Panc1 (cell line): ENCODE measurements at regions not wholly inside any gene's neighbourhood (a gene's known extent, or its start where the extent isn't known, plus 50 kb on each side); places are given as distances from the start of the nearest gene placed in this dataset.

Experiments
- ATAC-seq: fragments of 200-7000 bp; cut with Tn5 transposase; 2 replicates; pipeline ENCODE4 v1.9.1; 2020; ENCODE audit warnings: mild to moderate bottlenecking, moderate library complexity
- BruUV-seq: library from RNA; stranded (reverse); fragments of 400-500 nt; replicated peaks from 2 replicates; lab custom pipeline; 2021; lab: Mats Ljungman, UMichigan
- CTCF ChIA-PET: fragments of 300-600 bp; sonication (Branson Sonifier 250); formaldehyde crosslinking; loops from one replicate; lab custom pipeline; 2022; ENCODE audit warnings: antibody characterized with exemption; lab: Charles Lee
- POLR2A ChIA-PET: fragments of 300-600 bp; sonication (Branson Sonifier 250); formaldehyde crosslinking; loops from one replicate; lab custom pipeline; 2022; ENCODE audit warnings: antibody characterized with exemption; lab: Charles Lee
- DNase-seq: peaks from one replicate; pipeline ENCODE4 v3.0.0-alpha.2; 2010; ENCODE audit warnings: low read depth, low spot score
- H3K27ac ChIP-seq: 2 replicates; pipeline ENCODE4 v1.5.1; 2011; ENCODE audit warnings: mild to moderate bottlenecking, low read length, inconsistent platforms
- H3K27me3 ChIP-seq: fragments of 200-500 bp; sonication (Bioruptor generic); 2 replicates; pipeline ENCODE4 v1.6.0; 2014; ENCODE audit warnings: low read length, inconsistent platforms; ENCODE audit not compliant: control insufficient read depth, insufficient read depth
- H3K36me3 ChIP-seq: fragments of 200-500 bp; sonication (Bioruptor generic); 2 replicates; pipeline ENCODE4 v1.5.1; 2014; ENCODE audit warnings: inconsistent platforms, mild to moderate bottlenecking, low read length, moderate library complexity; ENCODE audit not compliant: control insufficient read depth, insufficient read depth
- H3K4me1 ChIP-seq: 2 replicates; pipeline ENCODE4 v1.5.1; 2011; ENCODE audit warnings: inconsistent platforms, mild to moderate bottlenecking, low read length, moderate library complexity; ENCODE audit not compliant: control insufficient read depth, insufficient read depth
- H3K4me3 ChIP-seq, 2 experiments: 2 replicates each; pipeline ENCODE4 v1.5.1; 2011 to 2012; ENCODE audit warnings: low read depth in 2 of 2, low read length in 2 of 2, mild to moderate bottlenecking in 2 of 2, inconsistent platforms in 1 of 2, moderate library complexity in 1 of 2
- H3K9me3 ChIP-seq: fragments of 200-500 bp; sonication (Bioruptor generic); 2 replicates; pipeline ENCODE4 v1.5.1; 2014; ENCODE audit warnings: low read depth, mild to moderate bottlenecking, inconsistent platforms, low read length, moderate library complexity; ENCODE audit not compliant: control insufficient read depth, insufficient read depth
- POLR2AphosphoS5 ChIP-seq: IDR thresholded peaks from 2 replicates; pipeline ENCODE4 v1.6.1; 2012; ENCODE audit warnings: mild to moderate bottlenecking, low read depth, low read length, moderate library complexity
- SIN3A ChIP-seq: IDR thresholded peaks from 2 replicates; pipeline ENCODE4 v1.6.1; 2012; ENCODE audit warnings: low read depth, mild to moderate bottlenecking, low read length, moderate library complexity, borderline replicate concordance; ENCODE audit not compliant: insufficient read depth
- TCF7L2 ChIP-seq: IDR thresholded peaks from 2 replicates; pipeline ENCODE4 v1.6.1; 2011; ENCODE audit warnings: mild to moderate bottlenecking, low read depth, low read length, inconsistent platforms
- in situ Hi-C: cut with HindIII; loops from 2 replicates; pipeline ENCODE4 v1.10.0; 2016; ENCODE audit warnings: low sequenced_read_pairs, low pct_unique_long_range_greater_than_20kb
- intact Hi-C: fragments of 100-400 bp; cut with micrococcal nuclease; formaldehyde crosslinking; loops from one replicate; pipeline ENCODE4 v1.10.0; 2022; ENCODE audit not compliant: unreplicated experiment
- TF ChIP-seq, protein P1 (sequence below): fragments of 450-650 bp; IDR thresholded peaks from 2 replicates; pipeline ENCODE4 v1.5.1; 2017; ENCODE audit warnings: mild to moderate bottlenecking
- TF ChIP-seq, protein P2 (sequence below), 2 experiments: IDR thresholded peaks; 2 replicates each; pipeline ENCODE4 v1.6.1; 2011 to 2012; ENCODE audit warnings: low read depth in 2 of 2, control low read depth in 1 of 2, low read length in 1 of 2, mild to moderate bottlenecking in 1 of 2, moderate library complexity in 1 of 2; ENCODE audit not compliant: insufficient read depth in 1 of 2

DNA sequence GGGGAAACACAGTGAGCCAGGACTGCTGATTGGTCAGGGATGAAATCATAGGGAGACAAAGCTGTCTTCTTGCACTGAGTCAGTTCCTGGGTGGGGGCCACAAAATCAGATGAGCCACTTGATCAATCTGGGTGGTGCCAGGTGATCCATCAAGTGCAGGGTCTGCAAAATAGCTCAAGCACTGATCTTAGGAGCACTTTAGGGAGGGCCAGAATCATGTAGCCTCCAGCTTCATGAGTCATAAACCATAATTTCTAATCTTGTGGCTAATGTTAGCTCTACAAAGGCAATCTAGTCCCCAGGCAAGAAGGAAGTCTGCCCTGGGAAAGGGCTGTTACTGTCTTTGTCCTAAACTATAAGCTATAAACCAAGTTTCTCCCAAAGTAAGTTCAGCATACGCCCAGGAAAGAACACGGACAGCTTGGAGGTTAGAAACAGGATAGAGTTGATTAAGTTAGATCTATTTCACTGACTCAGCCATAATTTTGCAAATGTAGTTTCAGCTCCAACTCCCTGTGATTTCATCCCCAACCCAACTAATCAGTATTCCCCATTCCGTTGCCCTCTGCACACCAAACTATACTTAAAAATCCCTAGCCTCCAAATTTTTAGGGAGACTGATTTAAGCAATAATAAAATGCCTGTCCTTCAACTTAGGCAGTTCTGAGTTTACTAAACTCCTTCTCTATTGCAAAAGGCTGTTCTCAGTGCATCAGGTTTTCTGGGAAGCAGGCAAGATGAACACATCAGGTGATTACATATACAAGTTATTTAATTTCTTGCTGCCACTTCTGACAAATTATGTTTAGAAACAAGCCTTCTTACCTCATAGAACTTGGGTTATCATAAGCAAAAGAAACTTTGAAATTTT is 226.9 kb upstream of the SPOPL start:
- intact Hi-C loops (no loop called here), in situ Hi-C loops (no loop called here)
- Histone ChIP-seq H3K4me3 (no peak overlapping the region), H3K36me3 (no peaks in the 10 kb centered on the region), H3K9me3 (no peaks in the 10 kb centered on the region), H3K4me1 (peaks cover 6% of the 10 kb centered on the region; the same call in 1 of the 2 replicates), H3K27me3 (no peaks in the 10 kb centered on the region), H3K27ac (no peak overlapping the region)
- DNase-seq (no peak), ATAC-seq (peak; percentile 34; the same call in 1 of the 2 replicates)
- no TSS peak for BruUV-seq
- ChIA-PET POLR2A (no interaction called here), CTCF (no interaction called here)
- TF ChIP-seq, protein P1, sequence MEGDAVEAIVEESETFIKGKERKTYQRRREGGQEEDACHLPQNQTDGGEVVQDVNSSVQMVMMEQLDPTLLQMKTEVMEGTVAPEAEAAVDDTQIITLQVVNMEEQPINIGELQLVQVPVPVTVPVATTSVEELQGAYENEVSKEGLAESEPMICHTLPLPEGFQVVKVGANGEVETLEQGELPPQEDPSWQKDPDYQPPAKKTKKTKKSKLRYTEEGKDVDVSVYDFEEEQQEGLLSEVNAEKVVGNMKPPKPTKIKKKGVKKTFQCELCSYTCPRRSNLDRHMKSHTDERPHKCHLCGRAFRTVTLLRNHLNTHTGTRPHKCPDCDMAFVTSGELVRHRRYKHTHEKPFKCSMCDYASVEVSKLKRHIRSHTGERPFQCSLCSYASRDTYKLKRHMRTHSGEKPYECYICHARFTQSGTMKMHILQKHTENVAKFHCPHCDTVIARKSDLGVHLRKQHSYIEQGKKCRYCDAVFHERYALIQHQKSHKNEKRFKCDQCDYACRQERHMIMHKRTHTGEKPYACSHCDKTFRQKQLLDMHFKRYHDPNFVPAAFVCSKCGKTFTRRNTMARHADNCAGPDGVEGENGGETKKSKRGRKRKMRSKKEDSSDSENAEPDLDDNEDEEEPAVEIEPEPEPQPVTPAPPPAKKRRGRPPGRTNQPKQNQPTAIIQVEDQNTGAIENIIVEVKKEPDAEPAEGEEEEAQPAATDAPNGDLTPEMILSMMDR = no peak
- no peak for TF ChIP-seq TCF7L2

DNA sequence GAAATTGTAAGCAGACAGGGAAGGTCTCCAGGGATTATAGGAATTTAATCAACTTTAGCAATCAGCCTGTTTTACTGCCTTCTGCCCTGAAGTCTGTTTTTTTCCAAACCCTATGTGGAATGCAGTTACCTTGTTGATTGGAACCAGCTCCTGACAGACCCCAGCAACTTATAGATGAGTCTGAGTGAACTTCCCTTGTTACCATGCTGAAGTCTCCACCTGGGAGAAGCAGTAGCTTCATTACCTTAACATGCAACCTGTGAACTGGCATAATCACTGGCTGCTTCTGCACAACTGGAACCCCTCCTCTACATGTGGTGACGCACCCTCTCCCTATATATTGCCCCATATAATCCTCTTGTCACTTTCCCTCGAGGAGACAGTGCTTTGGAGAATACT is 226.3 kb upstream of the SPOPL start:
- POLR2A ChIA-PET = no interaction called here
- BruUV-seq = no TSS peak
- H3K4me3 ChIP-seq = no peak overlapping the region
- no peak for DNase-seq
- no peak for ATAC-seq
- H3K27ac ChIP-seq = no peak overlapping the region
- no peaks in the 10 kb centered on the region for H3K27me3 ChIP-seq
- TF ChIP-seq TCF7L2 = no peak
- TF ChIP-seq SIN3A = no peak
- TF ChIP-seq, protein P1 = no peak
- TF ChIP-seq, protein P2, sequence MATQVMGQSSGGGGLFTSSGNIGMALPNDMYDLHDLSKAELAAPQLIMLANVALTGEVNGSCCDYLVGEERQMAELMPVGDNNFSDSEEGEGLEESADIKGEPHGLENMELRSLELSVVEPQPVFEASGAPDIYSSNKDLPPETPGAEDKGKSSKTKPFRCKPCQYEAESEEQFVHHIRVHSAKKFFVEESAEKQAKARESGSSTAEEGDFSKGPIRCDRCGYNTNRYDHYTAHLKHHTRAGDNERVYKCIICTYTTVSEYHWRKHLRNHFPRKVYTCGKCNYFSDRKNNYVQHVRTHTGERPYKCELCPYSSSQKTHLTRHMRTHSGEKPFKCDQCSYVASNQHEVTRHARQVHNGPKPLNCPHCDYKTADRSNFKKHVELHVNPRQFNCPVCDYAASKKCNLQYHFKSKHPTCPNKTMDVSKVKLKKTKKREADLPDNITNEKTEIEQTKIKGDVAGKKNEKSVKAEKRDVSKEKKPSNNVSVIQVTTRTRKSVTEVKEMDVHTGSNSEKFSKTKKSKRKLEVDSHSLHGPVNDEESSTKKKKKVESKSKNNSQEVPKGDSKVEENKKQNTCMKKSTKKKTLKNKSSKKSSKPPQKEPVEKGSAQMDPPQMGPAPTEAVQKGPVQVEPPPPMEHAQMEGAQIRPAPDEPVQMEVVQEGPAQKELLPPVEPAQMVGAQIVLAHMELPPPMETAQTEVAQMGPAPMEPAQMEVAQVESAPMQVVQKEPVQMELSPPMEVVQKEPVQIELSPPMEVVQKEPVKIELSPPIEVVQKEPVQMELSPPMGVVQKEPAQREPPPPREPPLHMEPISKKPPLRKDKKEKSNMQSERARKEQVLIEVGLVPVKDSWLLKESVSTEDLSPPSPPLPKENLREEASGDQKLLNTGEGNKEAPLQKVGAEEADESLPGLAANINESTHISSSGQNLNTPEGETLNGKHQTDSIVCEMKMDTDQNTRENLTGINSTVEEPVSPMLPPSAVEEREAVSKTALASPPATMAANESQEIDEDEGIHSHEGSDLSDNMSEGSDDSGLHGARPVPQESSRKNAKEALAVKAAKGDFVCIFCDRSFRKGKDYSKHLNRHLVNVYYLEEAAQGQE (IDR thresholded peaks at IDR 0.05; ENCODE audit: insufficient read depth in 1 of 2, low read depth in 2 of 2, low read length in 1 of 2) = no peak
- TF ChIP-seq POLR2AphosphoS5 = no peak
- H3K36me3 ChIP-seq = no peaks in the 10 kb centered on the region
- CTCF ChIA-PET = no interaction called here
- H3K4me1 ChIP-seq = peaks cover 6% of the 10 kb centered on the region; the same call in 1 of the 2 replicates
- in situ Hi-C loops (no loop called here), intact Hi-C loops (no loop called here)
- H3K9me3 ChIP-seq = no peaks in the 10 kb centered on the region
